ENCODE measurements at regions not wholly inside any gene's neighbourhood (a gene's known extent, or its start where the extent isn't known, plus 50 kb on each side); places are given as distances from the start of the nearest gene placed in this dataset.
"Not testable (repeated sequence)": the region's sequence is repeated elsewhere in the genome, so short reads cannot be mapped to it uniquely, and the experiment has no call there.

GRCh38 chr3:95718168-95718567 is 1096.2 kb upstream of the EPHA6 start:
- DNase-seq, result no peak

- no peak for DNase-seq
Measured at GRCh38 chr3:95719481-95719880, 1094.9 kb upstream of the EPHA6 start.

- no peak for DNase-seq
Measured at GRCh38 chr3:95721938-95722337, 1092.5 kb upstream of the EPHA6 start.

GRCh38 chr3:95725770-95726169 is 1088.6 kb upstream of the EPHA6 start:
- no peak for DNase-seq

GRCh38 chr3:95731753-95732152 is 1082.6 kb upstream of the EPHA6 start:
- DNase-seq, result no peak

- no peak for DNase-seq
Measured at GRCh38 chr3:95733336-95733735, 1081.1 kb upstream of the EPHA6 start.

GRCh38 chr3:95738045-95738444 is 1076.3 kb upstream of the EPHA6 start:
- no peak for DNase-seq

GRCh38 chr3:95744896-95745295 is 1069.5 kb upstream of the EPHA6 start:
- DNase-seq, result not testable (repeated sequence)

- no peak for DNase-seq
Measured at GRCh38 chr3:95750097-95750496, 1064.3 kb upstream of the EPHA6 start.

- DNase-seq, result no peak
Measured at GRCh38 chr3:95751509-95751908, 1062.9 kb upstream of the EPHA6 start.

- no peak for DNase-seq
Measured at GRCh38 chr3:95752199-95752598, 1062.2 kb upstream of the EPHA6 start.

GRCh38 chr3:95758707-95759106 is 1055.7 kb upstream of the EPHA6 start:
- DNase-seq, result no peak

GRCh38 chr3:95759614-95760301 is 1054.6 kb upstream of the EPHA6 start:
- DNase-seq, result no peak

- DNase-seq, result no peak
Measured at GRCh38 chr3:95775486-95776094, 1038.8 kb upstream of the EPHA6 start.

- no peak for DNase-seq
Measured at GRCh38 chr3:95781598-95781997, 1032.8 kb upstream of the EPHA6 start.

GRCh38 chr3:95789111-95789510 is 1025.3 kb upstream of the EPHA6 start:
- DNase-seq, result no peak

- no peak for DNase-seq
Measured at GRCh38 chr3:95797081-95797480, 1017.3 kb upstream of the EPHA6 start.

- no peak for DNase-seq
Measured at GRCh38 chr3:95798628-95799027, 1015.8 kb upstream of the EPHA6 start.

- DNase-seq, result no peak
Measured at GRCh38 chr3:95810462-95810861, 1003.9 kb upstream of the EPHA6 start.

GRCh38 chr3:95813244-95813643 is 1001.1 kb upstream of the EPHA6 start:
- no peak for DNase-seq

- no peak for DNase-seq
Measured at GRCh38 chr3:95815828-95816227, 998.6 kb upstream of the EPHA6 start.

GRCh38 chr3:95826419-95826818 is 988.0 kb upstream of the EPHA6 start:
- DNase-seq, result no peak

GRCh38 chr3:95832146-95832545 is 982.2 kb upstream of the EPHA6 start:
- no peak for DNase-seq

- not testable (repeated sequence) for DNase-seq
Measured at GRCh38 chr3:95860628-95861027, 953.8 kb upstream of the EPHA6 start.

- no peak for DNase-seq
Measured at GRCh38 chr3:95883801-95884200, 930.6 kb upstream of the EPHA6 start.
